Bronchial epithelial cell (primary cell): ENCODE measurements at regions not wholly inside any gene's neighbourhood (a gene's known extent, or its start where the extent isn't known, plus 50 kb on each side); places are given as distances from the start of the nearest gene placed in this dataset.
"Not testable (repeated sequence)": the region's sequence is repeated elsewhere in the genome, so short reads cannot be mapped to it uniquely, and the experiment has no call there.

Experiments
- DNase-seq: peaks from one replicate; pipeline ENCODE4 v3.0.0-alpha.2; 2010; ENCODE audit warnings: low read depth
- FAIRE-seq: peaks from 2 replicates; lab custom pipeline; 2011; peaks lifted over from hg19 to GRCh38; lab: Jason Lieb, UNC
- H3K27me3 ChIP-seq: 2 replicates; pipeline ENCODE4 v1.5.1; 2011; ENCODE audit warnings: low read length; ENCODE audit not compliant: control insufficient read depth, insufficient read depth
- H3K36me3 ChIP-seq: 2 replicates; pipeline ENCODE4 v1.5.1; 2011; ENCODE audit warnings: low read length; ENCODE audit not compliant: control insufficient read depth, insufficient read depth
- H3K4me3 ChIP-seq: 2 replicates; pipeline ENCODE4 v1.5.1; 2011; ENCODE audit warnings: mild to moderate bottlenecking, low read depth, low read length, control low read depth
- TF ChIP-seq, protein P1 (sequence below): IDR thresholded peaks from 2 replicates; pipeline ENCODE4 v1.5.1; 2011; ENCODE audit warnings: mild to moderate bottlenecking, moderate library complexity, low read length, control low read depth, inconsistent platforms; ENCODE audit not compliant: insufficient read depth, severe bottlenecking

- no peak for DNase-seq
- TF ChIP-seq, protein P1, sequence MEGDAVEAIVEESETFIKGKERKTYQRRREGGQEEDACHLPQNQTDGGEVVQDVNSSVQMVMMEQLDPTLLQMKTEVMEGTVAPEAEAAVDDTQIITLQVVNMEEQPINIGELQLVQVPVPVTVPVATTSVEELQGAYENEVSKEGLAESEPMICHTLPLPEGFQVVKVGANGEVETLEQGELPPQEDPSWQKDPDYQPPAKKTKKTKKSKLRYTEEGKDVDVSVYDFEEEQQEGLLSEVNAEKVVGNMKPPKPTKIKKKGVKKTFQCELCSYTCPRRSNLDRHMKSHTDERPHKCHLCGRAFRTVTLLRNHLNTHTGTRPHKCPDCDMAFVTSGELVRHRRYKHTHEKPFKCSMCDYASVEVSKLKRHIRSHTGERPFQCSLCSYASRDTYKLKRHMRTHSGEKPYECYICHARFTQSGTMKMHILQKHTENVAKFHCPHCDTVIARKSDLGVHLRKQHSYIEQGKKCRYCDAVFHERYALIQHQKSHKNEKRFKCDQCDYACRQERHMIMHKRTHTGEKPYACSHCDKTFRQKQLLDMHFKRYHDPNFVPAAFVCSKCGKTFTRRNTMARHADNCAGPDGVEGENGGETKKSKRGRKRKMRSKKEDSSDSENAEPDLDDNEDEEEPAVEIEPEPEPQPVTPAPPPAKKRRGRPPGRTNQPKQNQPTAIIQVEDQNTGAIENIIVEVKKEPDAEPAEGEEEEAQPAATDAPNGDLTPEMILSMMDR, result no peak
- no peak for FAIRE-seq
- H3K27me3 ChIP-seq, result no peaks in the 10 kb centered on the region
- H3K4me3 ChIP-seq, result no peak overlapping the region
- H3K36me3 ChIP-seq, result no peaks in the 10 kb centered on the region
These were observed 364.0 kb downstream of the CNTN6 start for GRCh38 chr3:1456781-1457311.

DNA sequence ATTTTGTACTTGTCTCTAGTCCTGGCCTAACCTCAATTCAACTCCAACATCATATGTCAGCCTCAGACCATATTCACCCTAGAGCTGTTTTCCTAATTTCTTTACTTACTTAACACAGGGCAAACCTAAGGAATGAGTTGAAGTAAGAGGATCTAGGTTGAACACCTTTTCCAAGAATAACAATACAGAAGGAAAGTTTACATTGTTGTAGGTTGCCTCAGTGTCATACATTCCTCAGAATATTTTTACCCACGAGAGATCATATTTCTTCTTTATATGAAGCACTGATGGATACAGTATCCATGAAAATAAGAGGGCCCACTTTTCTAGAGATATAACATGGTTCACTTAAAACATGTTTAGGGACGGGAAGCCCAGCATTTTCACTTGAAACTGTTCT lies 369.5 kb downstream of the CNTN6 start:
- TF ChIP-seq, protein P1, result no peak

GRCh38 chr3:1462856-1463450 lies 370.1 kb downstream of the CNTN6 start:
- no peaks in the 10 kb centered on the region for H3K27me3 ChIP-seq
- DNase-seq (no peak), FAIRE-seq (no peak)
- H3K4me3 ChIP-seq, result no peak overlapping the region
- TF ChIP-seq, protein P1, result no peak
- H3K36me3 ChIP-seq, result no peaks in the 10 kb centered on the region

More for the DNA sequence above, 369.5 kb downstream of the CNTN6 start:
- no peak overlapping the region for H3K4me3 ChIP-seq
- H3K27me3 ChIP-seq, result no peaks in the 10 kb centered on the region
- H3K36me3 ChIP-seq, result no peaks in the 10 kb centered on the region
- DNase-seq, result no peak
- FAIRE-seq, result no peak

DNA sequence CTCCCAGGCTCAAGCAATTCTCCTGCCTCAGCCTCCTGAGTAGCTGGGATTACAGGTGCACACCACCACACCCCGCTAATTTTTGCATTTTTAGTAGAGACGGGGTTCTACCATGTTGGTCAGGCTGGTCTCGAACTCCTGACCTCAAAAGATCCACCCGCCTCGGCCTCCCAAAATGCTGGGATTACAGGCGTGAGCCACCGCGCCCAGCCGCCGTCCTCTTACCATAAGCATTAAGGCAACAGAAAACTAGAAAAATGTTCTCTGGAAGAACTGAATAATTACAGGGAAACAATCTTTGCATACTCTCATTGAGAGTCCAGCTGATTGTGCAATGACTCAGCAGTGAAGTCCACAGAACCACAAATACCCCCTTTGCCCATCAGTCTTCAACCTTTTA lies 372.3 kb downstream of the CNTN6 start:
- not testable (repeated sequence) for FAIRE-seq, H3K36me3 ChIP-seq, H3K27me3 ChIP-seq, DNase-seq, H3K4me3 ChIP-seq

DNA sequence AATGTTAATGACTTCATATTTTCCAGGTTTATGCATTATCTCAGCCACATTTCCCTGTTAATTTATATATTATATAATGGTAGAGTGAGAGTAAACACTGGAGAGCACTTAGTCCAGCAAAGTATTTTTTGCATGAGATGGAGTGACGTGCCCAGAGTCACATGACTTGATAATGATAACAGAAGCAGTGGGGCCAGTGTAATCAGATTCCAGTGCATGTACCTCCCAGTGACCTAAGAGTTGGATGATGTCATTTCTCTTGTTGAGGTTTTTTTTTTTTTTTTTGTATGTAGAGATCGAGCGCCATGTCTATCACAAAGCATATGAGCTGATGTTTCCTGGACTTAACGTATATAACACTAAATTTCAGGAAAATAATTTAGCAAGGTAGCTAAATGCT lies 375.3 kb downstream of the CNTN6 start:
- Histone ChIP-seq H3K27me3 (no peaks in the 10 kb centered on the region), H3K36me3 (no peaks in the 10 kb centered on the region), H3K4me3 (no peak overlapping the region)
- TF ChIP-seq, protein P1, result no peak
- FAIRE-seq (no peak), DNase-seq (no peak)

- Histone ChIP-seq H3K27me3 (no peaks in the 10 kb centered on the region), H3K36me3 (no peaks in the 10 kb centered on the region), H3K4me3 (no peak overlapping the region)
- DNase-seq (no peak), FAIRE-seq (no peak)
- TF ChIP-seq, protein P1, result no peak
These were observed 376.4 kb downstream of the CNTN6 start for GRCh38 chr3:1469248-1469647.
